NCI-H524 treated with DMSO at 0.1 percent for 48 hours (cell line): ENCODE measurements at regions not wholly inside any gene's neighbourhood (a gene's known extent, or its start where the extent isn't known, plus 50 kb on each side); places are given as distances from the start of the nearest gene placed in this dataset.

Experiments
- DNase-seq: peaks from one replicate; lab custom pipeline; 2025; lab: John Stamatoyannopoulos, UW

GRCh38 chr6:4559281-4559875 is 216.8 kb upstream of the CDYL start:
- no peak for DNase-seq

- DNase-seq, result no peak
Measured at GRCh38 chr6:4554645-4555044, 221.6 kb upstream of the CDYL start.

GRCh38 chr6:4553387-4553786 is 222.8 kb upstream of the CDYL start:
- DNase-seq, result no peak

GRCh38 chr6:4550227-4550597 is 226.0 kb upstream of the CDYL start:
- no peak for DNase-seq

GRCh38 chr6:4549556-4550226 is 226.5 kb upstream of the CDYL start:
- no peak for DNase-seq

GRCh38 chr6:4545893-4546292 is 230.3 kb upstream of the CDYL start:
- DNase-seq, result no peak

GRCh38 chr6:4543596-4543995 is 232.6 kb upstream of the CDYL start:
- no peak for DNase-seq

GRCh38 chr6:4533576-4533975 is 242.6 kb upstream of the CDYL start:
- DNase-seq, result no peak

GRCh38 chr6:4531406-4531805 is 244.8 kb upstream of the CDYL start:
- DNase-seq, result no peak

GRCh38 chr6:4522453-4522852 is 253.8 kb upstream of the CDYL start:
- no peak for DNase-seq

- DNase-seq, result no peak
Measured at GRCh38 chr6:4521070-4521469, 255.1 kb upstream of the CDYL start.

GRCh38 chr6:4518506-4518905 is 257.7 kb upstream of the CDYL start:
- DNase-seq, result no peak

GRCh38 chr6:4516206-4516605 is 260.0 kb upstream of the CDYL start:
- DNase-seq, result no peak

GRCh38 chr6:4513561-4513960 is 262.6 kb upstream of the CDYL start:
- no peak for DNase-seq

- no peak for DNase-seq
Measured at GRCh38 chr6:4512051-4512471, 264.1 kb upstream of the CDYL start.

- no peak for DNase-seq
Measured at GRCh38 chr6:4511641-4512020, 264.6 kb upstream of the CDYL start.

GRCh38 chr6:4510906-4511640 is 265.1 kb upstream of the CDYL start:
- no peak for DNase-seq

- no peak for DNase-seq
Measured at GRCh38 chr6:4510317-4510716, 265.9 kb upstream of the CDYL start.

GRCh38 chr6:4509506-4509905 is 266.7 kb upstream of the CDYL start:
- no peak for DNase-seq

- DNase-seq, result no peak
Measured at GRCh38 chr6:4506792-4507191, 269.4 kb upstream of the CDYL start.

GRCh38 chr6:4506223-4506622 is 270.0 kb upstream of the CDYL start:
- no peak for DNase-seq

- DNase-seq, result no peak
Measured at GRCh38 chr6:4504700-4505099, 271.5 kb upstream of the CDYL start.

GRCh38 chr6:4503700-4504099 is 272.5 kb upstream of the CDYL start:
- no peak for DNase-seq

- DNase-seq, result no peak
Measured at GRCh38 chr6:4496284-4496683, 279.9 kb upstream of the CDYL start.
